Amniotic stem cell (primary cell): ENCODE measurements at regions not wholly inside any gene's neighbourhood (a gene's known extent, or its start where the extent isn't known, plus 50 kb on each side); places are given as distances from the start of the nearest gene placed in this dataset.
"Not testable (repeated sequence)": the region's sequence is repeated elsewhere in the genome, so short reads cannot be mapped to it uniquely, and the experiment has no call there.

ENCODE experiments used
- DNase-seq: peaks from one replicate; lab custom pipeline; 2025; lab: John Stamatoyannopoulos, UW

GRCh38 chr10:106078895-106079576 lies 1085.5 kb downstream of the SORCS1 start:
- no peak for DNase-seq

DNA sequence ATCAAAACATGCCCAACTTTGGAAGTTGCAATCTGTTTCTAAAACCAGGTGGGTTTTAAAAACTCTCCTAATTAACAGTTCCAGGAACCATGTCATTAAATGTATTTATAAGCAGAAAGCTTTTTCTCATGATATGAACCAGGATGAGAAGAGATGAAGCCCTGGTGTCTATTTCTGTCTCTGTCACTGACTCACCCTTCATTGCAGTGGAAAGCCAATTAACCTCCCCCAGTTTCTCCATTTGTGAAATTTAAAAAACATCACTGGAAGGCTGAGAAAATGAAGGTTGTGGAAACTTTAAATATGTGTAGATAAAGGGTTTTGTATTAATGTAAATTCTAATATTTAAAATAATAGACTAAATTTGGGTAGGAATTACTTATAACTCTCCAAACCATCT lies 1088.0 kb downstream of the SORCS1 start:
- no peak for DNase-seq

- no peak for DNase-seq
These were observed 1111.4 kb downstream of the SORCS1 start for GRCh38 chr10:106053061-106053460.

- DNase-seq = no peak
These were observed 1120.0 kb downstream of the SORCS1 start for GRCh38 chr10:106044503-106044902.

- DNase-seq = no peak
These were observed 1120.6 kb downstream of the SORCS1 start for GRCh38 chr10:106043863-106044262.

DNA sequence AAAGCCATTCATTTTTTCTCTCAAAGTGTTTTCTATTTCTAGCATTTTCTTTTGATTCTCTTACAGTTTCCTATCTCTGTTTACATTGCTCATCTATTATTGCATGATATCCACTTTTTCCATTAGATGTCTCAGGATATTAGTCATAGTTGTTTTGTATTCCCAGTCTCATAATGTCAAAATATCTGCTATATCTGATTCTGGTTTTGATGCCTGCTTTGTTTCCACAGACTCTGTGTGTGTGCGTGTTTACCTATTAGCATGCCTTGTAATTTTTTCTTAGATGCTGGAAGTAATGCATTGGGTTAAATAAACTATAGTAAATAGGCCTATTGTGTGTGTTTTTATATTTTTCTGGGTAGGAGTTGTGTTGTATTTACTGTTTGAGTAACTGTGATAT lies 1126.3 kb downstream of the SORCS1 start:
- DNase-seq = no peak

GRCh38 chr10:106033065-106033464 lies 1131.4 kb downstream of the SORCS1 start:
- DNase-seq = no peak

DNA sequence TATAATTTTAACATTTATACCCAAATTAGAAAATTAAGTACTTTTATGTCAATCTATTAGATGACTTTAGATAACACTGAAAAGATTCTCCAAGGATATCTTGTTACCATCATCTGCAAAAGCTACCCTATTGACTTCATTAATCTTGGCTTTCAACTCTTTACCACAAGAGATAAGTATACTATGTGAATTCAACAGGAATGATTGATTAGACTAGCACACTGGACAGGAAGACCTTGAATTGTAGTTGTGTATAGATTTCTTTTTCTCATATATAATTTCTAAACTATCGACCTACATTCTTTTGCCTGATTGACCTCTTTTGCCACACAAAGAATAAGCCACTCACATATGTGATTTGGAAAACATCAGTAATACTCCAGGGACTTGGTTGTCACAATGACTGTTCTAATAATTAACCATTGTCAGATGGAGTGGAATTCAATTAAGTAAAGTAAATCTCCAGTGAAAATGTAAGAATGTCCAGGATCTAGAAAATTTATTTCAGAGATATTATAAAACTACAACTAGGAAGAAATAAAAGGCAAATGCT lies 1132.0 kb downstream of the SORCS1 start:
- DNase-seq = no peak

- DNase-seq = no peak
These were observed 1137.3 kb downstream of the SORCS1 start for GRCh38 chr10:106027240-106027639.

GRCh38 chr10:106025208-106025811 lies 1139.2 kb downstream of the SORCS1 start:
- DNase-seq = no peak

DNA sequence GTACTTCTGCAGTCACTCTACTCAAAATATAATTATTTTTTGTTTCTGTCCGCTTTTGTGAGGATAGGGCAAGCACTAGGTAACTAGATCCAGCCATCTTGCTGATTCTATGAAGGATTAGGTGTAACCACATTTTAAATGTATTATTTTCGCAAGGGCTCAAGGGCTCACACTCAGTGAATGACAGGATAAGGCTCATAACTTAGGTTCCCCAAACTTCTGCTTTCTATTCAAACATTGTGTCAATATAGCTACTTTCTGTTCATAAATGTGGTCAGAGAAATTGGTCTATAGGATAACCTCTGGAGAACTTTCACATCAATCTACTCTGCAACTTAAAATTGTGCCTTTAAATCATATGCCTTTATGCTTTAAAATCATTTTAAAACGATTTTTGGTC lies 1141.2 kb downstream of the SORCS1 start:
- no peak for DNase-seq

GRCh38 chr10:106019559-106019958 lies 1144.9 kb downstream of the SORCS1 start:
- not testable (repeated sequence) for DNase-seq

DNA sequence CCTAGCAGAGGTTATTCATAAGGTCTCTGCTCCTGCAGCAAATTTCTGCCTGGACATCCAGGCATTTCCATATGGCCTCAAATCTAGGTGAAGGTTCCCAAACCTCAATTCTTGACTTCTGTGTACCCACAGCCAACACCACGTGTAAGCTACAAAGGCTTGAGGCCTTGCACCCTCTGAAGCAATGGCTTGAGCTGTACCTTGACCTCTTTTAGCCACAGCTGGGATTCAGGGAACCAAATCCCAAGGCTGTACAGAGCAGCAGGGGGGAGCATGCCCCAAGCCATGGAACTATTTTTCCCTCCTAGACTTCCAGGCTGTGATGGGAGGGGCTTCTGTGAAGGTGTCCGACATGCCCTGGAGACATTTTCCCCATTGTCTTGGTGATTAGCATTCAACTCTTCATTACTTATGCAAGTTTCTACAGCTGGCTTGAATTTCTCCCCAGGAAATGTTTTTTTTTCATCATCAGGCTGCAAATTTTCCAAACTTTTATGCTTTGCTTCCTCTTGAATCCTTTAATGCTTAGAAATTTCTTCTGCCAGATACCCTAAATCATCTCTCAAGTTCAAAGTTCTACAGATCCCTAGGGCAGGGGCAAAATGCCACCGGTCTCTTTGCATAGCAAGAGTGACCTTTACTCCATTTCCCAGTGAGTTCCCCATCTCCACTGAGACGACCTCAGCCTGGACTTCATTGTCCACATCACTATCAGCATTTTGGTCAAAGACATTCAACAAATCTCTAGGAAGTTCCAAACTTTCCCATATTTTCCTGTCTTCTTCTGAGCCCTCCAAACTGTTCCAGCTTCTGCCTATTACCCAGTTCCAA lies 1148.9 kb downstream of the SORCS1 start:
- not testable (repeated sequence) for DNase-seq

GRCh38 chr10:106011250-106011649 lies 1153.3 kb downstream of the SORCS1 start:
- DNase-seq = no peak

DNA sequence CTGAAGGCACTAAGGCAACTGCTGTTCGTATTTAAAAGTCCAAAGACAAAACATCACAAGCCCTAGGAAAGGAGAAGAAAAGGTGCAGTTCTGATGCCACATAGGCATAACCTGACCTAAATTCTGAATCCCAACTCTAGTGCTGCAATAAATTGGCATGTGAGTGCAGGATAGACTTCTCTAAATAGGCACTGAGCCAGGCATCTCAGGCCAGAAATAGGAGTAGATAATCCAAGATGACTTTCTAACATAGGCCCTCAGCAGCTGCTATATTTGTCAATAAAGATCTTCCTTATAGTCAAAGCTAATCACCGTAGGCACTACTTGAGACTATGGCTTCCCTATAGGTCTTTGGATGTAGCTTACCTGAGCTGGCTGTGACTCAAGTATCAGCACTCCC lies 1163.8 kb downstream of the SORCS1 start:
- no peak for DNase-seq

DNA sequence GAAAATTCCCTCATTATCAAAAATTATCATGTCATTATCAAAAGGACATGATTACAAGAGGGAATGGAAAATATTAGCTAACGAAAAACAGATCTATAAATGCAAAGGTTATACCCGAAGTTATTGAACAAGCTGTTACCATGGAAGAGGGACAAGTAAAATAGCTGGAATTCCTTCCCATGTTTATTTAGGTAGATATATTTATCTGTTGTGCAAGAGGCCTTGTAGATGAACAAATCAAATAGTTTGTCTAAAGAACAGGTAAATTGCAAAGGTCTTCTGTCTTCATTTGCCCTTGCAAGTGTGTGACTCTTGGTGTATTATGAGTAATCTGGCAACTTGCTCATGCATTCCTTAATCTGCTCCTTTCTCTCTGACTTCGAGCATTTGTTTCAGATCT lies 1170.9 kb downstream of the SORCS1 start:
- DNase-seq = no peak

GRCh38 chr10:105992928-105993327 lies 1171.6 kb downstream of the SORCS1 start:
- no peak for DNase-seq

DNA sequence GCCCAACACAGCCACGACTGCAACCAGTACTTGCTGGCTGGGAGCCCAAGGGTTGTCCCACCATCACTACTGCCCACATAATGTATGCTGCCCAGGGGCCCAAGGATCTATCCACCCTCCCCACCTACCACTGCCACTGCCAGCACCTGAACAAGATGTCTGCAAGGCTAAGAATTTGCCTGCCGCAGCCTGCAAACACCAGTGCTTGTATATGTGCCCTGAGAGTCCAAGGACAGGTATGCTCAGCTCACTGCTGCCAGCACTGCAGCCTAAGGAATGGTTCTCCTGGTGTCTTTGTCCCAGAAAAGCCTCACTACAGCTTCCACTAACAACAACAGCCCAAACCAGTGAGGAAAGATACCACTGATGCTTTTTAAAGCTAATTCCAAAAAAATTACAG lies 1174.0 kb downstream of the SORCS1 start:
- no peak for DNase-seq

GRCh38 chr10:105989995-105990394 lies 1174.5 kb downstream of the SORCS1 start:
- DNase-seq = no peak

DNA sequence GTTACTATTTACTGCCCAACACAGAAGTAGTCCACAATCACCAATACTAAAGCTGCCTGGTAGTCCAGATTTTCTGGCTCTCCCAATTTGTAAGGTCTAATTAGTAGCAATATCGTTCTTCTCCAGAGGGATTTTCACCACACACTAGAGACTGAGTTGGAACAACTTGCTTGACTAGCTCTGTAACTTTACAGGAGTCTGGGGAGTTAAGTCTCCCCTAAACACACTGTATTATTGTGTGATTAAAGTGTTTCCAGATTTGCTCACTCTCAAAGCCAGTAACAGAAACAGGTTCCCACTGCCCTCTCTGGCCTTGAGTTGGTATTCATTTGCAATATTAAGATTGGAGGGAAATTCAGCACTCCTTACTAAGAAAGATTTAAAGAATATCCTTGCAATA lies 1175.7 kb downstream of the SORCS1 start:
- DNase-seq = no peak

DNA sequence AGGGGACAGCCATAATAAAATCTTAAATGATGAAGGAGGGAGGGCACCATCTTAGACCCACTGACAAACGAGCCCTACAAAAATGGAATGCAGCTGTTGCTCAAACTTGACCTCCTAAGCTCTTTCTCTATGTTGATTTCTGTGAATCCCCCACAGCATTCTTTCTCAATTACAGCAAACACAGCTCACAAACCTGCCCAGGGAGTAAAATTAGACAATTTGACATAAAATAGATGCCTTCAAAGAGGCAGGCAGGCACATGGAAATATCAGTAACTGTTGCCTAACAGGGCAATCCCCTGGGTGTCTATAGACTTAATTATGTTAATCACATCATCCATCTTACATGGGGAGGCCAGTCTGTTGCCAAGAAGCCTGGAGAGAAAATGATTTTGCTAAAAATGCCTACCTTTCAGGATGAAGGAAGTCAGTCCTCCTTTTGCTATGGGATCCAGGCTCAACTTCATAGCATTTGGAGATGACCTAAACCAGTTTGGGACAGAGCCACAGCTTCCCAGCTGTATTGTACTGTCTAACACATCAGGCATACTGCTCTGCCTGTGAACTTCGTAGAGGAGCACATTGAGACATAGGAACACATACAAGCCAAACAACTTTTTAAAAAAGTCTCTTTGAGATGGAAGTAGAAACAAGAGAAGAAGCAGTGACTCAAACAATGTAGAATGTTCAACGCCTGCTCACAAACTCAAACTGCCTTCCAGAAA lies 1177.4 kb downstream of the SORCS1 start:
- DNase-seq = no peak

DNA sequence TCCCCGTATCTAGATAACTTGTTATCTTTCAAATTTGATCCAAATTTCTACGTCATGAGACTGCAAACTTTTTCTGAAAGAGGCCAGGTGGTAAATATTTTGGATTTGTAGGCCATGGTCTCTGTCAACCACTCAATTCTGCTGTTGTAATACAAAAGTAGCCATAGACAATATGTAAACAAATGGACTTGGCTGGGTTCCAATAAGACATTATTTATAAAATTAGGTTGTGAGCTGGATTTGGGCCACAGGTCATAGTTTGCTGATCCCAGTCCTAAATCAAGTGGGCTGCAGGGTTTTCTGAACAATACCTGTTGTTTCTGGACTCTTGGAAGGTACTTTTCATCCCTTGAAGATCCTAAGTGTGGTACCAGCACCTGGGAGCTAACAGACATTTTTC lies 1178.0 kb downstream of the SORCS1 start:
- DNase-seq = no peak
